HepG2 (cell line): ENCODE measurements at regions not wholly inside any gene's neighbourhood (a gene's known extent, or its start where the extent isn't known, plus 50 kb on each side); places are given as distances from the start of the nearest gene placed in this dataset.

ENCODE experiments used
- CHD4 ChIP-seq: fragments of 200-600 bp; sonication (generic); IDR thresholded peaks from 2 replicates; pipeline ENCODE4 v1.7.0; 2017; ENCODE audit warnings: mild to moderate bottlenecking, low read length, borderline replicate concordance
- CTCF ChIP-seq: sonication (generic); formaldehyde crosslinking; IDR thresholded peaks from 2 replicates; pipeline ENCODE4 v1.5.0; 2020; ENCODE audit warnings: mild to moderate bottlenecking, missing genetic modification reagents, moderate library complexity
- GABPA ChIP-seq, 2 experiments: IDR thresholded peaks; 2 replicates each; pipeline ENCODE4 v1.6.1; 2011 to 2016; ENCODE audit warnings: low read depth in 2 of 2, low read length in 1 of 2, missing biosample characterization in 1 of 2, missing genetic modification characterization in 1 of 2
- NCOA2 ChIP-seq: sonication (generic); formaldehyde crosslinking; IDR thresholded peaks from 2 replicates; pipeline ENCODE4 v1.8.0; 2022; ENCODE audit warnings: inconsistent platforms
- POLR2A ChIP-seq, 2 experiments: IDR thresholded peaks; 2 replicates each; pipeline ENCODE4 v1.6.1; 2011; ENCODE audit warnings: low read depth in 2 of 2, low read length in 2 of 2, mild to moderate bottlenecking in 1 of 2, moderate library complexity in 1 of 2; ENCODE audit not compliant: insufficient read depth in 1 of 2
- RFX3 ChIP-seq: IDR thresholded peaks from 2 replicates; pipeline ENCODE4 v1.6.1; 2016; ENCODE audit warnings: missing biosample characterization, missing genetic modification reagents
- SKI ChIP-seq: fragments of 450-650 bp; IDR thresholded peaks from one replicate; pipeline ENCODE4 v1.6.1; 2018; ENCODE audit warnings: mild to moderate bottlenecking; ENCODE audit not compliant: partially characterized antibody
- TOE1 ChIP-seq: sonication (generic); formaldehyde crosslinking; IDR thresholded peaks from 2 replicates; pipeline ENCODE4 v1.4.0; 2020; ENCODE audit warnings: mild to moderate bottlenecking, missing genetic modification reagents
- ZNF143 ChIP-seq: sonication (generic); formaldehyde crosslinking; IDR thresholded peaks from 2 replicates; pipeline ENCODE4 v1.4.0; 2020; ENCODE audit warnings: missing genetic modification reagents
- ZNF629 ChIP-seq: sonication (generic); formaldehyde crosslinking; conservative IDR thresholded peaks from 2 replicates; pipeline ENCODE4 v1.5.0; 2020; ENCODE audit warnings: missing genetic modification reagents

GRCh38 chr6:16049168-16049567, 79.7 kb upstream of the MYLIP start:
- TF ChIP-seq NCOA2 (CRISPR knock-in tag) (no peak), GABPA (IDR thresholded peaks at IDR 0.05; ENCODE audit: low read depth, low read length) (no peak), GABPA (CRISPR knock-in tag; IDR thresholded peaks at IDR 0.05; ENCODE audit: low read depth) (no peak), RFX3 (no peak), TOE1 (CRISPR knock-in tag) (no peak), CTCF (no peak), CHD4 (no peak), SKI (no peak), ZNF143 (no peak), ZNF629 (CRISPR knock-in tag) (no peak), POLR2A (IDR thresholded peaks at IDR 0.05; ENCODE audit: insufficient read depth in 1 of 2, low read depth in 2 of 2, low read length in 2 of 2) (no peak)
